ENCODE measurements at regions not wholly inside any gene's neighbourhood (a gene's known extent, or its start where the extent isn't known, plus 50 kb on each side); places are given as distances from the start of the nearest gene placed in this dataset.

DNA sequence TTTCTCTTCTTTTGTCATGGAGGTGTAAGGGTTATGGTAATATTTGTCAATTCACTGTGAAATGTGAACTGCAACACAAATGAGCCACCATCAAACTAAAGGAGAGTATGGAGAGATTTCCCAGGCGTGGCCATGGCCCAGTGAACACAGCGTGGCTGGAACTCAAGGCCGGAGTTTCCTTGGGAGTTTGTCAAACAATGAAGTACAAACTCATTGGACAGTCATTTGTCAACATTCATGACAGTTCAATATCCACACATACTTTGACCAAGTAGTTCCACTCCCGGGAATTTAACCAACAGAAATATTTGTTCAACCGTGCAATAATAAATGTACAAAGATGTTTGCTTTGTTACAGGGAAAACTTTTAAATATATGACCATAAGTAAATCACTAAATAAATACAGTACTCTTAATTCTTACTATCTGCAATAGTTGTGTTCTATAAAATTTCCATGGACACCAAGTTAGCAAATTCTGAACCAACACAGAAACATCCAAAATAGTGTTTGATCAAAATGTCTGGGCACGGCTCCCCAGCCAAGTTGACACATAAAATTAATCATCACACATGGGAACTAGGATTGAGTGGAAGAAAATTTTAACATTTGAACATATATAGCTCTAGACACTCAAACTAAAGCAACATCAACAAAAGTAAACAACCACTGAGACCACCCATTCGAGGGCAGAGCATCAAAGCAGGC is 87.1 kb downstream of the DIRAS2 start:
- TF ChIP-seq, protein P1, sequence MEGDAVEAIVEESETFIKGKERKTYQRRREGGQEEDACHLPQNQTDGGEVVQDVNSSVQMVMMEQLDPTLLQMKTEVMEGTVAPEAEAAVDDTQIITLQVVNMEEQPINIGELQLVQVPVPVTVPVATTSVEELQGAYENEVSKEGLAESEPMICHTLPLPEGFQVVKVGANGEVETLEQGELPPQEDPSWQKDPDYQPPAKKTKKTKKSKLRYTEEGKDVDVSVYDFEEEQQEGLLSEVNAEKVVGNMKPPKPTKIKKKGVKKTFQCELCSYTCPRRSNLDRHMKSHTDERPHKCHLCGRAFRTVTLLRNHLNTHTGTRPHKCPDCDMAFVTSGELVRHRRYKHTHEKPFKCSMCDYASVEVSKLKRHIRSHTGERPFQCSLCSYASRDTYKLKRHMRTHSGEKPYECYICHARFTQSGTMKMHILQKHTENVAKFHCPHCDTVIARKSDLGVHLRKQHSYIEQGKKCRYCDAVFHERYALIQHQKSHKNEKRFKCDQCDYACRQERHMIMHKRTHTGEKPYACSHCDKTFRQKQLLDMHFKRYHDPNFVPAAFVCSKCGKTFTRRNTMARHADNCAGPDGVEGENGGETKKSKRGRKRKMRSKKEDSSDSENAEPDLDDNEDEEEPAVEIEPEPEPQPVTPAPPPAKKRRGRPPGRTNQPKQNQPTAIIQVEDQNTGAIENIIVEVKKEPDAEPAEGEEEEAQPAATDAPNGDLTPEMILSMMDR (IDR thresholded peaks at IDR 0.05; ENCODE audit: insufficient read depth, low read length, poor library complexity, severe bottlenecking), result no peak
- TF ChIP-seq EZH2phosphoT487 (conservative IDR thresholded peaks at IDR 0.05; ENCODE audit: low read length), result no peak

Data from SU-DHL-6 (cell line).